ENCODE measurements at regions not wholly inside any gene's neighbourhood (a gene's known extent, or its start where the extent isn't known, plus 50 kb on each side); places are given as distances from the start of the nearest gene placed in this dataset.

DNA sequence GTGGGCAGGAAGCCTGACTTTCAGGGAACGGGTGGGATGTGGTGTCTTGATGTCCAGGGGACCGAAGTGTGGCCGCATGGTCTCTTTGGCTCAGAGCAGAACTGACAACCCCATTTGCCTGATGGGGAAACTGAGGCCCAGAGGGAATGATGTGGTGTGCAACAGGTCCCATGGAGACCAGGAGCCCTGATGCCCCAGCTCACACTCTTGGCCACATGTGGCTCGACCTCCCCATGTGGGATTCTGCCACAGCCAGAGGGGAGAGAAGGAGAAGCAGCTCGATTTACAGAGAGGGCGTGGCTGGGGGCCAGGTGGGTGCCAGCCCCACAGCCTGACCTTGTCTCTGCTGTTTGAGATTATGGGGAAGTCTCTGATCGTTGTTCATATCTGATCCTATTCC is 128.1 kb downstream of the TEX29 start:
- TF ChIP-seq CTCF (IDR thresholded peaks at IDR 0.05) (no peak), POLR2A (IDR thresholded peaks at IDR 0.05) (no peak)
